HuH-7.5 (cell line): ENCODE measurements at regions not wholly inside any gene's neighbourhood (a gene's known extent, or its start where the extent isn't known, plus 50 kb on each side); places are given as distances from the start of the nearest gene placed in this dataset.
"Not testable (repeated sequence)": the region's sequence is repeated elsewhere in the genome, so short reads cannot be mapped to it uniquely, and the experiment has no call there.

ENCODE experiments used
- DNase-seq: peaks from one replicate; pipeline ENCODE4 v3.0.0; 2011; ENCODE audit warnings: low spot score

DNA sequence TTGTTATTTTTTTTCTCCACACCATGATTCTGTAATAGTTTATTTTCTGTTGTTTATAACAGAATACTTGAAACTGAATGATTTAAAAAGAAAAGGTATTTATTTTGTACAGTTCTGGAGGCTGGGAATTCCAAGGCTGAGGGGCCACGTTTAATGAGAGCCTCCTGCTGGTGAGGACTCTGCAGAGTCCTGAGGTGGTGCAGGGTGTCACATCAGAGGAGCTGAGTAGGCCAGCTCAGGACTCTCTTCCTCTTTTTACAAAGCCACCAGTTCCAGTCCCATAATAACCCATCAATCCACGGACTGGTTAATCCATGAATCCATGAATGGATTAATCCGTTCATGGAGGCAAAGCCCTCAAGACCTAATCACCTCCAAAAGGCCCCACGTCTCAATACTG is 71.6 kb downstream of the TFAP2A start:
- no peak for DNase-seq

DNA sequence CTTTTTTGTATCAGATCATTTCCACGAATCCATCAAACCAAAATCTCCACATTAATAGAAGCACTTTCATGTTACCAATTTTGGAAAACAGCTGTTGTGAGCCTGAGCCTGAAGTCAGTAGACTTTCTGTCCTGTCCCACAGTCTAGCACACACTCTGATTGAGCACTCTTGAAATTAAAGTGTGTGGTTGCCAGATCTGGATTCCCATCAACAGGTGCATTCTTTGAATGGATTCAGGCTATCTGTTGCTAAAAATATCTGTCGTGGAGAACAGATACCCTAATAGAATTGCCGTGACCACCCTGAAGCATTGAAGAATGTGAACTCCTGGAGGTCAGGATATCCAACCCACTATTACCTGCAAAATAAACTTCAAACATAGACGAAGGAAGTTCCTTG is 73.3 kb downstream of the TFAP2A start:
- no peak for DNase-seq

- no peak for DNase-seq
Observed at GRCh38 chr6:10338151-10338550, 76.7 kb downstream of the TFAP2A start.

- DNase-seq: not testable (repeated sequence)
Observed at GRCh38 chr6:10337376-10337775, 77.5 kb downstream of the TFAP2A start.

DNA sequence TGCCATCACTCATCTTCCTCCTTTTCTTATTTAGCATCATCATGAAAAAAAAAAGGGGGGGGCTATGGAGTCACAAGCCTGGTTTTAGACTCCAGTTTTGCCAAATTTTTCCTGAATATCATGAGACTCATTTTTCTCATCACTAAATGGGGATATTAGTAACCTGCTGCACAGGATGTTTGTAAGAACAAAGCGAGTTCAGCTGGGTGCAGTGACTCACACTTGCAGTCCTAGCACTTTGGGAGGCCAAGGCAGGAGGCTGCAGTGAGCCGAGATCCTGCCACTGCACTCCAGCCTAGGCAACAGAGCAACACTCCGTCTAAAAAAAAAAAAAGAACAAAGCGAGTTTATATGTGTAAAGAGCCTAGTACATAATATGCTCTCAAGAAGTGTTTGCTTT is 82.8 kb downstream of the TFAP2A start:
- DNase-seq: no peak

GRCh38 chr6:10331334-10331968 is 83.4 kb downstream of the TFAP2A start:
- no peak for DNase-seq

DNA sequence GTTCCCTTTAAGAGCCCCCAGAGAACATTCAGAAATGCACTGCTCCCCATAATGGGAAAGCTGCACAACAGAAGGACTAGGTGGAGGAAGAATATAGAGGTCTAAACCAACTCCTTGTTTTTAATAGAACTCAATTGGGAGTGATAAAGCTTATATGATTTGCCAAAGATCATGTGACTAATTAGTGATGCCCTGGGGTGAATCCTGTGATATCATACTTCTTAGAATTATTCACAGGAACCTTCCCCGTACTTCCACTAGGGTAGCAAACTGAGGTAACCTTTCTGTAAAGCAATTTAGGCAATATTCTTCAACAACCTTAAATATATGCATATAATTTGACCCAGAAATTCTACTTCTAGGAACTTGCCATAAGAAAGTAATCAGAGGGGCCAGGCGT is 84.4 kb downstream of the TFAP2A start:
- no peak for DNase-seq

DNA sequence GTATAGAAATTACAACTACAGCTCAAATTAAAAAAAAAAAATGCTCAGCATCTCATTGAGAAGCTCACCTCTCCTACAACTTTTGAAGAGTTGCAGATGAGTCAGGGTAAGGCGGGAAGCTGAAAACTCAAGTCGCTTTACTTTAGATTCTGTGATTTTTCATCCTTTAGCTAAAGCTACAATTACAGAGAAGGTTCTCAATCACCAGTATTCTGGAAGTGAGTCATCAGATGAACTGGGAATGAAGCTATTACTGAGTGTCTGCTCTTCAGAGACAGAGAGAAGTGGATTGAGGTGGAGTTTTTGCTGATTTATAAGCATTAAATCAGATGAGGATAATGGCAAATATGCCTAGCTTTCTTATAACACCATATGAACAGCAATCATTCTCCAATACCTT is 91.9 kb downstream of the TFAP2A start:
- DNase-seq: no peak

DNA sequence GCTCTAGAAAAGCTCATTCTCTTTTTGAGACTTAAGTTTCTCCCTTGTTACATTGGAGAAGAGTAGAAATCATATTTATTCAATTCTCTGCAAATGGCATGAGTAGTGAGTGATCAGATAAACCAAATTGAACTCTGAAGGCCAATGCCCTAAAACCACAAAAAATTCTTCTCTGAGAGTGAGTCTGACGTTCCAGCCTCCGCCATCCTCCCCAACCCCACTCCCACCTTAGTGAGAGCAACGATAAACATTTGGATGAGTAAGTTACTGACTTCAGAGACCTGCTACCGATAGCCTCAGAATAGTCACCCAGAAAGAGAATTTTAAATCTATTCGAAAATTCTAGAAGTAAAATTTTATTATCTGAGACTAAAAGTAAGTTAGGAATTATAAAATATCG is 94.6 kb downstream of the TFAP2A start:
- DNase-seq: no peak

GRCh38 chr6:10316373-10316721 is 98.5 kb downstream of the TFAP2A start:
- no peak for DNase-seq

GRCh38 chr6:10315658-10316372 is 99.1 kb downstream of the TFAP2A start:
- no peak for DNase-seq

GRCh38 chr6:10315034-10315433 is 99.8 kb downstream of the TFAP2A start:
- no peak for DNase-seq

DNA sequence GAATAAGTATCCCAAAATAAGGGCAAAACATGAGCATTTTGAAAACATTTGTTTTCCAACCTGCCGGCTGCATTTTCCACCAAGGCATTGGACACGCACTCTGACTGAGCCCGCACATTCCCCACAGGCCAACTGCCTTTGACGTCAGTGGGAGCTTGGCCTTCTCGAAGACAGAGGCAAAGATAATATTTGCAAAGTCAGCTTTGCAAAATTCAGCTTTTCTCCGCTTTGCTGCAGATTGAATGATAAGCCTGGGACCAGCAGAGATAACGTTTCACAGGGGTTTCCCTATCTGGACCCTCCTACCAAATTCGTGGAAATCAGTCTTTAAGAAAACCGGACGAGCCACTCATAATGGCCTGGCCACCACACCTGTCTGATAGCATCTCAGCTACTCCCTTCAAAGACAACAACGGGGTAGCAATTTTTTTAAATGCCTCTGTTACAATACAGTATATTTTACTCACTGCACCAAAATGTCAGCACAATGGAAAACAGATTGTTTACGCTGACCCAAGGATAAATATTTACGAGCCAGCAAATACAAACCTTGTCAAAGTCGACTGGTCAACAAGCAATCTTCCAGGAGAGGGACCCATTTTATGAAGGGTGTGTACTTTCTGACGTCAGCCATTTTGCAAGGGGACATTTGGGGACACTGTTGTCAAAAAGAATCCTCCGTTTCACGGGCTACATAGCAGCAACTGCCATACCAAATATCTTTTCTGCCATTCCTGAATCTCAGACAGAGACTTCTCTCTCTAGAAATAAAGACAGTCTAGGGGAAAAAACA is 100.5 kb downstream of the TFAP2A start:
- DNase-seq: no peak

DNA sequence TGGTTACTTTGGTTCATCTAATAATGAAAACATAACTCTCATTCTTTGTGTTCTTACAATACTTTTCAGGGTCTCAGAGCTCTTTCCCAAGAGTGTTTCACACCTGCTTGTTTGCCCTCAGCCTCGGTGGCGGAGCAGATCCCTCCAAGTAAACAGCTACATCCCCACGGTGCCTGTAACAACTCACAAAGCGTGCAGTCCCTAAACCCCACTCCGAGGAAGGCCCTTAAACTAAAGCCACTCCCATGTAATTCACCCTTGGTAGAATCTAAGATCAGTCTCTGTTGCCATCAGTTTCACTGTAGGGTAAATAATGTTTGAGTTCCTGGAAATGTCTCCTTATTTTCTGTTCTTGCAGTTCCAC is 101.1 kb downstream of the TFAP2A start:
- DNase-seq: no peak

- no peak for DNase-seq
Observed at GRCh38 chr6:10312445-10312844, 102.4 kb downstream of the TFAP2A start.

DNA sequence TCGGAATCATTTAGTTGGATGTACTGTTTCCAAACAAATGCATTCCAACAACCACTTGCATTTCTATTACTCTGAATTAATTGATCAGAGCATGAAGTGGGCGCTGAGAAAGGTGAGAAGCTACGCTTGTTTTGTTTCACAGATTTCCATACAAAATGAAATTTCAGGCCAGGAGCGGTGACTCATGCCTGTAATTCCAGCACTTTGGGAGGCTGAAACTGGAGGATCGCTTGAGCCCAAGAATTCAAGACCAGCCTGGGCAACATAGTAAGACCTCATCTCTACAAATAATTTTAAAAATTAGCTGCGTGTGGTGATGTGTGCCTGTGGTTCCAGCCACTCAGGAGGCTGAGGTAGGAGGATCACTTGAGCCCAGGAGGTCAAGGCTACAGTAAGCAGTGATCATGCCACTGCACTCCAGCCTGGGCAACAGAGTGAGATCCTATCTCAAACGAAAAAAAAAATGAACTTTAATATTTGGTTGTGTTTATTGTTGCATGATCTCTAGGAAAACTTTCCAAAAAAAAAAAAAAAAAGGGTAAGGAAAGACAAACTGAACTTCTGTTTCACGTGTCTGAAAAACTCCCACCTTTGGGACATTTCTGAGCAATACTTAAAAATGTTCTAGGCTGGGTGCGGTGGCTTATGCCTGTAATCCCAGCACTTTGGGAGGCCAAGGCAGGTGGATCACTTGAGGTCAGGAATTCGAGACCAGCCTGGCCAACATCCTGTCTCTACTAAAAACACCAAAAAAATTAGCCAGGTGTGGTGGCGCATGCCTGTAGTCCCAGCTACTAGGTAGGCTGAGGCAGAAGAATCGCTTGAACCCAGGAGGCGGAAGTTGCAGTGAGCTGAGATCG is 103.1 kb downstream of the TFAP2A start:
- DNase-seq: not testable (repeated sequence)

GRCh38 chr6:10310826-10311225 is 104.0 kb downstream of the TFAP2A start:
- no peak for DNase-seq

DNA sequence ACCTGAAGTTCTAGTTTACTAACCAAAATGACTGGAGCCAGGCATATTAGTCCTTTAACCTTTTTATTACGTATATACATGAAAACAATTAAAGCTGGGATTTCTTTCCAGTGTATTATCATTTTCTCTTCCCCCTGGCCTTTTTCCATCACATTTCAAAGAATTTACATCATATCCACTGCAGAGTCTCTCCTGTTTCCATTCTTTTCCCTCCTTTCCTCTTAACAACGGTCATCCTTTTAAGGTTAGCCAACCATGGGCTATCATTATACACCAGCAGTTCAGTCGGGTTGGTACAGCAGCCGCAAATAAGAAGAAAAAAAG is 104.6 kb downstream of the TFAP2A start:
- no peak for DNase-seq

- DNase-seq: no peak
Observed at GRCh38 chr6:10309457-10310329, 105.2 kb downstream of the TFAP2A start.

- no peak for DNase-seq
Observed at GRCh38 chr6:10307476-10307875, 107.4 kb downstream of the TFAP2A start.

DNA sequence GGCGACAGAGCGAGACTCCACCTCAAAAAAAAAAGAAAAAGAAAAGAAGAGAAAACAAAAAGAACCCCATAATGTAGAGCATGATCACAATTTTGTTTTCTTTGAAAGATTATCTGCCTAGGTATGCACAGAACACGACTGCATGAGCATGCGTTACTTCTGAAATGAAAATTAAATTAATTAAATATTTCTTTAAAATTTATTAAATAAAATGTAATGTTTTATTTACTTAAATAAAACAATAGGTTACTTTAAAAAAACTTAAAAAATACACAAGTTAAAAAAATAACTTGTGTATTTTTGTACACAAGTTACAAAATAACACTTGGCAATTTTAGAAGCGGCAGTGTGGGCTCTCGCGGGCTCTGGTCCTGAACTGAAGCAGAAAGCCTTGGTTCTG is 107.8 kb downstream of the TFAP2A start:
- DNase-seq: no peak
